ENCODE measurements at regions not wholly inside any gene's neighbourhood (a gene's known extent, or its start where the extent isn't known, plus 50 kb on each side); places are given as distances from the start of the nearest gene placed in this dataset.
"Not testable (repeated sequence)": the region's sequence is repeated elsewhere in the genome, so short reads cannot be mapped to it uniquely, and the experiment has no call there.

- DNase-seq (ENCODE audit: low spot score) = no peak
These were observed 202.4 kb downstream of the MOXD1 start for GRCh38 chr6:132198896-132199295.

DNA sequence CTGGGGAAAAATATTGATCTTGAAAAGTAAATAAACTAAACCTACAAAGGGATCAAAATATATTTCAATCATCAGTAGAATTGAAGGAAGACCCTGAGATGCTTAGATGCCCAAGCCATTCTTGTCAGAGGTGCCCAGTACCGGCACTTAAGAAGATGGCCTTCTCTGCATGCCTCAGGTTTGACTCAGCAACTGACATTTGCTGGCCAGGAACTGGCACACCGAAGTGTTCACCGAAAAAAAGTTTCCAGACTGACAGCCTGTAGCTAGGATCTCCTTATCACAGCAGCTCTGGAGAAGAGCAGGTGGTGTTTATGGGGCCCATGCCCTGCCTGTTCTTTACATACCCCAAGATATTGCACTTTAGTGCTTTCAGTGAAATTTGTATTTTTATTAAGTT lies 203.2 kb downstream of the MOXD1 start:
- DNase-seq (ENCODE audit: low spot score) = no peak

DNA sequence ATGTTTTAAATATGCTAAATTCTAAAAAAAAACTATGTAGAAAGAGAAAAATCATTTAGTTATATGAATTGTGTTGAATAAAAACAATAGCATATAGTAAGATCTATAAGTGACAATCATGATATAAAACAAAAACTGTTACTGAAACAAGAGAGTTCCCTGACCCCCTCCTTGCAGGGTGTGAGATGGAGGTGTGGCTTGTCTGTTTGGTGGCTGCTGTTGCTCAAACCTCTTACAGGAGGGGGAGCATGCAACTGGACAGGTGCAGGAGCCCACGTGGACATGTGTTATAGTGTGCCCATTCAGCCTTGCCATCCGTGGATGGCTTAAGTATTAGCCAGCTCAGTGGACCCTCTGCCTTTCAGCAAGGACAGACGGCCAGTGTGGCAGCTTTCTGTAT lies 206.7 kb downstream of the MOXD1 start:
- no peak for DNase-seq (ENCODE audit: low spot score)

DNA sequence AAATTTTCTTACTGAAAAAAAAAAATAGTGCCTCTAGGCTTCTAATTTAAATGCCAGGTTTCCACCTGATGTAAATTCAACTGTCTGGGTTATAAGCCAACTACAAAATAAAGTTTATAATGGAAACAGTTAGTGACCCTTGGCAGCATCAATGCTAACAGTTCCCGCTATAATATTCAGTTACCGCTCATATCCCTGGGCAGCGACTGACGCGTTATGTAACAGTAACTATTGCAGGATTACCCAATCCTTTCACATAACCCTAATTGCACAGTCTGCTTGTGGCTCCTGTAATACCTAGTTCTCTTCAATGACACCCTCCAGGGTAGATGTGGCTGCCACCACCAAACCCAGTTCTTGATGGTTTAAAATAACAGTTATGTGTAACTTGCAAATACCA lies 208.6 kb downstream of the MOXD1 start:
- no peak for DNase-seq (ENCODE audit: low spot score)

- no peak for DNase-seq (ENCODE audit: low spot score)
These were observed 210.5 kb downstream of the MOXD1 start for GRCh38 chr6:132190815-132191175.

- no peak for DNase-seq (ENCODE audit: low spot score)
These were observed 211.0 kb downstream of the MOXD1 start for GRCh38 chr6:132190097-132190814.

DNA sequence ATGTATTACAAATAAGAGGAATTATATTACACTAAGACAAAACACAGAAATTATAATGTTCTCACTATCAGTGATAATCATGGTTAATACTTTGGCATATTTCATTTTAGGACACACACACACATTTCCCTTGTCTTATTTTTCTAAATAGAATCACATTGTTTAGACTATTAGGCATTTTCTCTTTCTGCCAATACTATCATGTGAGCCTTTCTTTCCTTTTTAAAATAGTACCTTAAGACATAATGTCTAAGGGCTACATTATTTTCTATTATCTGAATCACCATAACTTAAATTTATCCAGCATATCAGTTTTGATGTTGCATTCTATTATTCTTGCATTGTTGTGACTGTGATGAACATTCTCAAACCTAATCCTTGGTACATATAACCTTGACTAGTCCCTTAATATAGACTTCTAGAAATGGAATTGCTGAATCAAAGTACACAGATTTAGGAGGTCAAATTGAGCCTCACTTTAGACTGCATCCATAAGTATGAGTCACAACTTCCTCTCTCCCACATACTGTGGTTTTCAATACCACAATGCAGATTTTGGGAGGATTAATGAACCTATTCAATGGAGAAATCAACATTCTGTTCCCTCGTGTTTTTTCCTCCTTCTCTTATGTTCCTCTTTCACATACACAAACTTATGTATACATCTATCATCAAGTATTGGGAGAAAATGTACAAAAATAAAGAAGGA lies 212.6 kb downstream of the MOXD1 start:
- DNase-seq (ENCODE audit: low spot score) = peak; percentile 45

DNA sequence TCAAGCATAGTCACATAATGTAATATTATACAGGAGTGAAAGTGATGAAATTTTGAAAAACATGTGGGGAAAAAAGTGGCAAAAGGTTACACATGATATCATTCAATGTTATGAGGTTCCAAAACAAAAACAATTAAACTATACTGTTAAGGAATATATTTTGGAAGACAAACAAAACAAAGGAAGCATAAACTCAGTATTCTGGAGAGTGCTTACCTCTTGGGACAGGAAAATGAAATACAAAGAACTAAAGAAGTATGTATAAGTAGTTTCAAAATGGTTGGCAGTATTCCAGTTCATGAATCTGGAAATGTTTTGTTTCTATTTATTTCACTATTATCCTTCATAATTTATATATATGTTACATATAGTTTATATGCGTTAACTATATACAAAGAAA lies 213.5 kb downstream of the MOXD1 start:
- DNase-seq (ENCODE audit: low spot score) = no peak

- DNase-seq (ENCODE audit: low spot score) = not testable (repeated sequence)
These were observed 216.3 kb downstream of the MOXD1 start for GRCh38 chr6:132184966-132185365.

DNA sequence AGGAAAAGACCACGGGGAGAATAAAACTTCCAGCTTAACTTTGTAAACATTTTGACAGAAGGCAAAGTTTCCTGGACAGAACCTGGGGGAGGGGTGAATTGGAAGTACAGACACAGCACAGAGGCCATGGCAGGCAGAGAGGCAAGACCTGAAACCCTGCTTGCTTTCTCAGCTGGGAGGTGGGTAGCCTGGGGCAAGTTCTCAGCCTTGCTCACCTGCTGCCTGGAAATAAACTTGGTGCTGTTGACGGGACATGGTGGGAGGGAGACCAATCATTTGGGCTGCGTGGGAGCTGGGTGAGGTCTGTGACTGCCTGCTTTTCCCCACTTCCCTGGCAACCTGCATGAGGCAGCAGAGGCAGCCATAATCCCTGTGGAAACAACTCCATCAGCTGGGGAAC lies 221.3 kb downstream of the MOXD1 start:
- DNase-seq (ENCODE audit: low spot score) = no peak

- no peak for DNase-seq (ENCODE audit: low spot score)
These were observed 223.7 kb upstream of the CCN2 start for GRCh38 chr6:132174919-132175318.

- DNase-seq (ENCODE audit: low spot score) = no peak
These were observed 217.8 kb upstream of the CCN2 start for GRCh38 chr6:132168961-132169360.

- DNase-seq (ENCODE audit: low spot score) = no peak
These were observed 217.0 kb upstream of the CCN2 start for GRCh38 chr6:132167929-132168892.

- no peak for DNase-seq (ENCODE audit: low spot score)
These were observed 215.4 kb upstream of the CCN2 start for GRCh38 chr6:132166526-132167051.

DNA sequence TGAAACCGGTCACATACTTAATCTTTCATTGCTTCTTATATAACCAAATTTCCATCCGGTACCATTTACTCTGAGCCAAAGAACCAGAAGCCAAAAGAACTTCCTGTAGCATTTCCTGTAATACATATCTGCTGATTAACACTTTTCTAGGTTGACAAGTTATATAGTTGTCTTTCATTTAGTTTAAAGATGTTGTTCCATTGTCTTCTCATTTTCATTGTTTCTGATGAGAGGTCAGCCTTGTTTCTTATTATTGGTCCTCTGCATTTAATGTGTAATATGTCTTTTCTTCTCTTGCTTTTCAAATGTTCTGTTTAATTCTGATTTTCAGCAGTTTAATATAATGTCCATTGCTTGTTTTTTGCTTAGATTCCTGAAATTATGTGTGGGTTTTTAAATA lies 214.5 kb upstream of the CCN2 start:
- no peak for DNase-seq (ENCODE audit: low spot score)

- DNase-seq (ENCODE audit: low spot score) = peak; percentile 12
These were observed 210.1 kb upstream of the CCN2 start for GRCh38 chr6:132161283-132161682.

- DNase-seq (ENCODE audit: low spot score) = no peak
These were observed 202.2 kb upstream of the CCN2 start for GRCh38 chr6:132153221-132153898.

DNA sequence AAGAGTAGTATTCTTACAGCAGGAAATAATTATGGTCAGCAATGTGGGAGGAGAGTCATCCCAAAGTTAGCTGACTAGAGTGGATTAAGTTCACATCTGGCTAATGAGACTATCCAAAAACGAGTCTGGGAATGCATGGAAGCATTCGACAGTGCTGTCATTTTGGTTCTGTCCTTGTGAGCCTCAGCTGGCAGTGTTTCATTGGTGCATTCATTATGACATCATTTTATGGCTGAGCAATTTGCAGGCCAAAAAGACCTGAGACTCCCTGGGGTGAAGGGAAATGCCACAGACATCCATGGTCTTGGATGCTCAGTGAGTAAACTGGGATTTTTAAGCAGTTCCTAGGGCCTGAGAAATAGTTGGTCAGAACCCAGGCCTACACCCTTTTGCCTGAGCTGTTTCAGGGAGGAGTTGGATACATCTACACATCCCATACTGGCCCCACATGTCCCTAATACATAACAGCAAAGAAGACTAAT lies 196.4 kb upstream of the CCN2 start:
- DNase-seq (ENCODE audit: low spot score) = no peak

DNA sequence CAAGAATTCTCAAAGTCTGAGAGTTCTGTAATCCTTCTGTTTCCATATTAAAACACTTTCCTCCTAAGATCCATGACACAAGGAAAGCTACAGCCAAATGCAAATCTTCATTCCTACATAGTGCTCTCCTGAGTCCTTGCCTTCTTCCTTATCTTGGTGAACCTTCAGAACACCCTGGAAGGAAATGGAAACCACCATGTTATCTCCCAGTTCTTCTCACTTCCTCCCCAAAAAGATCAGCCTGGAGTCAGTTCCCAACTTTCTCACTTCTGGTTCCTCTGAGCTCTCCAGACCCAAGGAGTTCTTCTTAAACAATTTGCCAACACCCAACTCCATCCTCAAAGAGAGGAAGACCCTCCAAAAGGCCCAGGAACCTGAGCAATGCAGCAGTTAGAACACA lies 193.3 kb upstream of the CCN2 start:
- DNase-seq (ENCODE audit: low spot score) = no peak

DNA sequence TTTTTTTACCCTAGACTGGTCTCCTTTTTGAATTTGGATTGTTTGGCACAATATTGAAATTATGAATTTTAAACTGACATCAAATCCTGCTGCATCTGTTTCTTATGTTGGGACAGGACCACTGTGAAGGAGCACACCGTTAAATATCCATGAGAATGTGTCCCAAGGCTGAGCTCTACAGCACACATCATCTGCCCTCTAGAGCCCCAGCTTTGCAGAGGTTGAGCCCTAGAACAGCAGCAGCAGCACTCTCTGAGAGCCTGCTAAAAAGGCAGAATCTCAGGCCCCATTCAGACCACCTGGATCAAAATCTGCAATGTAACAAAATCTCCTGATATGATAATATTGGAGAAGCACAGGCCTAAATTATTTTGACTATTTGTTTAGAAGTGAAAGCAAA lies 192.1 kb upstream of the CCN2 start:
- no peak for DNase-seq (ENCODE audit: low spot score)

DNA sequence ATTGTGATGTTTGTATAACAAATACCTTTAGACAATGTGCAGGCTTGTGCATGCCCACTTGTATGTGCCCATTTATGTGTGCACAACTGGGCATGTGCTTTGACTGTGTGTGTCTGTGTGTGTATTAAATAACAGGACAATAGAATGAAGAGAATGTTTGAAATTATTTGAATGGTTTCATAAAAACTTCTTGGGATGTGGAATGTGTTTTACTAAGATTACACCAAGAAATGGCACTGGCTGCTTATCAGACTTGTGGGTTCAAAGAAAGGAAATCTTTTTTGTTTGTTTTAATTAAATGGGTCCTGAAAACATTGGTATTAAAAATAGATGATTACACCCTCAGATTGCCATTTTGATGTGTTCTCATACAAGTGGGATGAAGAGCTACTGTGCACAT lies 191.6 kb upstream of the CCN2 start:
- DNase-seq (ENCODE audit: low spot score) = no peak

DNA sequence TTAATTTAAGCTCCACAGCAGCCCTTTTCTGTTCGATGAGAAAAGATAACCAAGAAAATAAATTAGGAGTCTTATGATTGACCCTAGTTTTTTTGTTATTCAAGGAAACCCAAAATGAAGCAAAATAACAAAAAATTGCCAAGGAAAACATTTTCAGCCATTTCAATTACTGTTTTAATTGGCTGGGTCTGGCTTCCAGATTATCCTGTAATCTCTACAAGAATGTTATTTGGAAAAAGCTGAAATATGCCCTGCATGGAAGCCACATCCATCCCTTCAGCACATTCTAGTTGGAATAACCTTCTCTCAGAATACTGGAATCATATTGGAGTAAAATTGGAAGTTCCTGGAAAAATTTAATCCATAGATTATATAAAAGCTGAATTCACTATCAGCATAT lies 191.1 kb upstream of the CCN2 start:
- no peak for DNase-seq (ENCODE audit: low spot score)
